HG02840 (cell line): ENCODE measurements at regions not wholly inside any gene's neighbourhood (a gene's known extent, or its start where the extent isn't known, plus 50 kb on each side); places are given as distances from the start of the nearest gene placed in this dataset.
"Not testable (repeated sequence)": the region's sequence is repeated elsewhere in the genome, so short reads cannot be mapped to it uniquely, and the experiment has no call there.

ENCODE experiments used
- ATAC-seq: cut with Tn5 transposase; IDR thresholded peaks from one replicate; pipeline ENCODE4 v1.9.1; 2021; ENCODE audit warnings: mild to moderate bottlenecking, moderate library complexity, moderate number of reproducible peaks; ENCODE audit not compliant: unreplicated experiment, low FRiP score

DNA sequence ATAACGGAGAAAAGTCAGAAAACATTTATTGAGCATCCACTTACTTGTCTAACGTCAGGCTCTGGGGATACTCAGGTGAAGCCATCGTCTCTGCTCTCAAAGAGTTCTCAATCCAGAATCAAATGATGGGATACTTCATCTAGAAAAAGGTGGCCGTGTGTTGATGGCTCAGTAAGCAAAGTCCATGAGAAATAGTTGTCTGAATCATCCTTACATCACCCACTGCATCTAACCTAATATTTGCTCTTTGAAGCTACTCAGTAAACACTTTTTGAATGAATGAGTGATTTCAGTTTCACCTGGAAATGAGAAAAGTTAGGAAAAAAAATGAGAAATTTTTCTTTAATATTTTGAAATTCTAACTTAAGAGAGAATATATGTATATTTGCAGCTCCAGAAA lies 155.3 kb upstream of the PKN2 start:
- ATAC-seq, result no peak

DNA sequence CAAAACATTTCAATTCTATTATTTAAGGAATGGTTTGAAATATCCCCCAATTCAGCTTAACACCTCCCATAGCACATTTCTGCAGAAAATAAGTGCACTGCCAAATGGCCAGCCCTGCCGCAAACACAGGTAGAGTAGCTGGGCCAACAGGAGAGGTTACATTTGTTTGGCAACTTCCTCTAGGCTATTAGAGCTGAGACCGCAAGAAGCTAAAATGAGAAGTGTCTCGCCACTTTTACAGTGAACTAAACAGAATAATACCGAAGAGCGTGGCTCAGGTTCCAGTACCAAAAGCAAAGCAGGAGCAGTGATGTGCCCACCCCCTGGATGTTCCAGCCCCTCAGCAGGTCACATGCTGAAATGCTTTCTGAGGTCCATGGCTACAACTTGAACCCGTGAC lies 154.5 kb upstream of the PKN2 start:
- no peak for ATAC-seq

DNA sequence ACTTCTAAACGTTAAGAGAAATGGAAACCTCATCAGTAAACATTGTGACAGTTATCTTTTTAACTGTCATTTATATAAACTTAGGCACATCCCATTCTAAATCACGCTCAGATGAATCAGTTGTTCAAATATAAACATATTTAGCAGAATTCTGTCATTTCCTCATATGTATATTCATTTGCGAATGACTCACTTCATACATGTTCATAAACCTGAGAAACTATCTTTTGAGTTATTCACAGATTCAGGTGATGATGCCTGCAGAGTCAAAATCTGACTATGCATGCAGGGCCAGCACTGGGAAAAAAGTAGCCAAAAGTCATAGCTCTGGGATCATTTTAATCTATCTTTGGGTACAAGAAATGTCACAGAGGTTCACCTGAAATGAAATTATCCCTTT lies 153.8 kb upstream of the PKN2 start:
- no peak for ATAC-seq

DNA sequence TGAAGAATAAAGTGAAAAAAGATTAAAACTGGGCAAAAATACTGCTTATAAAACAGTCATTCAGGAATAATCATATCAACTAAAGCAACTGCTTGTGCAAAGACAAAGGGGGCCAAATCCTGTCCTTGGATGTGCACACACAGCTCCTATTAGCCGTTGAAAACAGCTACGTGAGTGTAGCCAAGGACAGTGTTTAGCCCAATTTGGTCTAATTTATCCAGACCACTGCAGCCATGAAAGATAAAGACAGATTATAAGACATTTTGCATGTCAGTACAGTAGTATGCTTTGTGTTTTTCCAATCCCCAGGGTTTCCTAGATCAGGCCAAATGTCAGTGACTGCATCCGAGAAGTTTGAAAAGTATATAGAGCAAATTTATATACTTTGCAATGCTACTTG lies 146.3 kb upstream of the PKN2 start:
- ATAC-seq, result no peak

DNA sequence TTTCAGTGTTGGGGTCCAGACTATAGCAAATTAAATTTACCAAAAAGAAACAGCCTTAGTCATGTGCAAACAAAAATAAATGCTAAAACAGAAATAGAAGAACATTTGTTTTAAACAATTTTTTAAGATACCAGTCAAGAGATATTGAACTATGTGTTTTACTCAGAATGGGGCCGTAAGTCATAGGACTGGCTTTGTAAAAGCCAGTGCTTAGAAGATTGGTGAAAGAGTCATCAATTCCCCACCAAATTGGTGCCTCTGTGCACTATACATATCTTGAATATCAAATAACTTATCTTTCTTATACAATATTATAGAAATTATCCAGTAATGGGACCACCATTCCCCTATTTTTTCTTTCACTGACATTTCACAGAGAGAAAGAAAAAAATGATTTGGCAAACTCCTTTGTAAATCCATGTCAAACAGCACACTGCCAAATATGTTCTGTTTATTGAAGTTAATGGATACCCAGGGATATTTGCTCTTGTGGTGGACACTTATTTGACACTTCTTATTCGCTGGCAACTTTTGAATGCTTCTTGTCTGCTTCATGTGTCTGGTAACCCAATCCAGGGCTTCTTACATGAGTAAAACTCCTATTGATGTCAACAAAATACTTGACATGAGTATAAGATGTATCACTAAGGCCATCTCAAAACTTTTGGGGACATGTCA lies 145.7 kb upstream of the PKN2 start:
- ATAC-seq, result no peak

DNA sequence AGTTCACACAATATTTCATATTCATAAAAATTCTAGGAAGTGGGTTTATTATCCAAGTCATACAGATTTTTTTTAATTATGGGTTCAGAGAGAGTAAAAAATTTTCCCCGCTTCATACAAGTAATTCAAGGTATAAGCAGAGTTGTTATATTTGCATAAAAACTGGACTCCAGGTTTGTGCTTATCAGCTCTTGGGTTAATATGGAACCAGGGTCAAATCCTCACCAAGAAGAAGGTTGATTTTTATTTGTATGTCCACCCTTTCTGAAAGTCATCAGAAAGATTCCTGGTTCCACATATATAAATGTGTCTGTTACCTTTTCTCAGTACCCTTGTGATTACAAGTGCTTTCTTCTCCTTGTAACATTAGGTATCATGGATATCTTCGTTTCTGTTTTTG lies 143.8 kb upstream of the PKN2 start:
- no peak for ATAC-seq

DNA sequence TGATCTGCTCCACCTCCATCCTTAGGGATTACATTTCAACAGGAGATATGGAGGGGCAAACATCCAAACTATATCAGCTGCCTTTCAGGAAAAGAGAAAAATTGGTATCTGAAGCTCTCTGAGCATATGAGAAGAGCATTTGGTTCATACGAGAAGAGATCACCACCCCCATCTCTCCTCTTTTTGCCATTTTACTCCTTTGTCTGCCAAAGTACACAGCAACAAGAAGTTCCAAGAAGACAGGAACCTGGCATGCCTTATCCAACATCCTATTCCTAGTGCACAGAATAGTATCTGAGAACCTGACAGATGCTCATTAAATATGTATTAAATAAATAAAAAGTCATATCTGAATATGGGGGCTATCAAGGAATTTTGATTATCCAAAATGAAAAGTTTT lies 142.5 kb upstream of the PKN2 start:
- ATAC-seq, result no peak

DNA sequence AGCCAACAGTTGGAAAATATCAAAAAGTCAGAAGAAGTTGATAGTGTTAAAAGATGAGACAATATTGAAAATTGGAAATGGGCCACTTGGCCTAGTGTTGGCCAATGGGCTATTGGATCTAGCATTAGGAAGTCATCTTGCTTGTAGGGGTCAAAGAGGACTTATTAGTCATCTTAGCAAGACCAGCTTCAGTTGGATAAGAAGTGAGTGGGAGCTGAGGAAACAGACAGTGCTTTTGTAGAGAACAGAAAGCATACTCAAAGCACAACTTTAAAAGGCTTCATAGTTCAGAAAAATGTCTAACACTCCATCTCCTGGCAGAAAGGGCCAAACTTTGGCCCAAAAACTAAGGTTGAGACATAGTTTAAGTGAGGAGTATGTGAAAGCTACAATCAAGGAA lies 139.9 kb upstream of the PKN2 start:
- ATAC-seq, result no peak

DNA sequence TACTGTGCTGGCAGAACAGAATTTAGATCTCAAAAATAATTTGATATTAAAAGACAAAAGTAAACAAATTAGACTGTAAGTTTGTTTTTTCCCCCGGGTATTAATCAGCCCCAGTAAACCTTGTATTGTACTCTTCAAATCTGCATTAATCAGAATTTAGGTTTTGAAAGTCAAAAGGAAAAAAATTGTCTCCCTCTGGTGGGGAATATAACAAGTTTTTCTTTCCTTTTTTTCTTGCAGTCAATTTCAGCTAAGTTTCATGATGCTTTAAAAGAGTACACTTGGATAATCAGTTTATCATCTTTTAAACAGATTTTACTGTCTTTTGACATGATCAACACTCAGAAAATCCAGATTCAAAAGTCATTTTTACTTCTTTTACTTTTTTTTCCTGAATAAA lies 134.5 kb upstream of the PKN2 start:
- no peak for ATAC-seq

DNA sequence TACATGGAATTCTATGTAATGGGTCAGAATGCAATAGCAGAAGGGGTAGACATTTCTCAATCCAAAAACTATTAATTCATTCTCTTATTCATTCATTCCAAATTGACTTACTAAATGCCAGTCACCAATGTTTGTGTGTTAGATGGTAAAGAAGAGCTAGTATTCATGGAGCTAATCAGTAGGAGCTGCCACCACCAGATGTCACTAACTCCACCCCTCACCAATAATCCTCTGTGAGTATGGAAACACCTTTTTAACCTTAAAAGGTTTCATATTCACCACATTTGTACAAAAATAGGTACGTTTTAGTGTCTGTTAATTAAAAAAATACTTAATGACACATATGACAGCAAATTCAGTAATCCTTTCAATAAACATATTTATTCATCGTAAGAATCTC lies 131.8 kb upstream of the PKN2 start:
- no peak for ATAC-seq

DNA sequence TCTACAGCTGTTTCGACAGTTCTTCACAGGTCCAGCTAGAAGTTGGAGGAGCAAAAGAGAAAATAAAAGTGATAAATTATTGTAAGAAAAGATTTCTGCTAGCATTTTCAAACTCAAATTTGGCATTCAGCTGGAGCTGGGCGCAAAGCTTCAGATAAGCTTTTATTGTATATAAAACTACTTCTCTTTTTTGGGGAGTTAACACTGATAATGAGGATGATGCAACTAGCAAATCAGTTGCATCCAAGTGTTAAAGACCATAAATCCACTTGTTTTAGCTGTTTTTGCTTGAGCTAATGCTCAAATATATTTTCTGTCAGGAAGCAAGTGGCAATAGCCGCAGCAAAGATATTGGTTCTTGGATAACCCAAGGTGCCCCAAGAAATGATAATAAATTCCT lies 127.1 kb upstream of the PKN2 start:
- ATAC-seq, result no peak

DNA sequence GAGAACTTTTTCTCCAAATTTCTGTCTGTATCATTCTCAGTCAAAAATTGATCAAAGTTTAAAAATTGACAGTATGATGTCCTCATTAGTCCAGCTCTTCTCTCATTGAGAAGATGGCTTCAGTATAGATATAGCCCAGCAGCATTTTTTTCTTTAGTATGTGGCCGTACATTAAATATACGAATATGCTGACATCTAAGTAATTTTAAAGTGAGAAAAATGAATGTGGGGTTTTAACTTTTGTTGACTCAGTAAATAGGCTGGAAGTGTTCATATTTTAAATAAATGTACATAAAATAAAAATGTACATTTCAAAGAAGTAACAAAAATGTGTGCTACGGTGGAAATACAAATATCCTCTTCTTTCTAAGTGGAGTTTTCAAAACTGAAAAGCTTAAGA lies 123.5 kb upstream of the PKN2 start:
- ATAC-seq, result no peak

DNA sequence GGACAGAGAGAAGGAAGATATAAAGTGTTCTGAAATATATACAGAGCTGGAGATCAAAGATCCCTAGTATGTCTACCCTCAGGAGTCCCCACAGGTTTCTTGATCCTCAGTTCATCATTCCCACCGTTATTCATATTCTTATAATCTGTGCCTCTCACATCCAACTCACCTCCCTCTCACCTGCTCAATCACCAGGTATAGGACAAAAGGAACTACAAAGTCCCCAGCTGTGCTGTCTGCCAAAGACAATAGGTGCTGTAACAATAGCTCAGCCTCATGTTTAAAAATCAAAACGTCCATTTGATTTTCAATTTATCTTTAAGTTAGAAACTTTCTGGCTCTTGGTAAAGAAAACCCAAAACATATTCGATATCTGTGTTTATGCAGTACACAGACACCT lies 121.1 kb upstream of the PKN2 start:
- ATAC-seq, result no peak

DNA sequence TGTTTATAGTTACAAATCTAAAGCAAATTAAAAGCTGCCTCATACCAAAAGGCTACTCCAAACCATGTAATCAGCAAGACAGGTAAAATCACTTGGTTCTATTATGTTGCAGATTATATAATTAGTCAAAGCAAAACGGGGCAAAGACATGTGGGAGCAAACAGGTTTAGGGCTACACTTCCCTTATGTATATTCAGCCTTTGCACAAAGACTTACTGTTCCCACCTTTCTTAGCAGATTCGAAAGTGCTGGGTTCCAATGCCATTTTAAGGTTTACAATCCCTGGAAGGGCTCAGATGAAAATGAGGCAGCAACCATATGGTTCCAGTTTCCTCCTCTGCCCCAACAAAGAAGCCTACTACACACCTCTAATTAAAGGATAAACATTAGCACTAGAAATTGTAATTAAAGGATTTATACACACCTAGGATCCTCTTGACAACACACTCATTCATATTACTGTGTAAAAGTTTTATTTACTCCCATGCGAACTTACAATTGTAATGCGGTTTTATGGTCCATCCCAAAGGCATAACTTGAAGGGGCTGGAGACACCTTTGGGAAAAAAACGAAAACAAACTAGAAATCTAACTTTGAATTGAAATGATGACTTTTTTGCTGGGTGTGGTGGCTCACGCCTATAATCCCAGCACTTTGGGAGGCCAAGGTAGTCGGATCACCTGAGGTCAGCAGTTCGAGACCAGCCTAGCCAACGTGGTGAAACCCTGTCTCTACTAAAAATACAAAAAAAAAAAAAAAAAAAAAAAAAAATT lies 117.3 kb upstream of the PKN2 start:
- no peak for ATAC-seq

DNA sequence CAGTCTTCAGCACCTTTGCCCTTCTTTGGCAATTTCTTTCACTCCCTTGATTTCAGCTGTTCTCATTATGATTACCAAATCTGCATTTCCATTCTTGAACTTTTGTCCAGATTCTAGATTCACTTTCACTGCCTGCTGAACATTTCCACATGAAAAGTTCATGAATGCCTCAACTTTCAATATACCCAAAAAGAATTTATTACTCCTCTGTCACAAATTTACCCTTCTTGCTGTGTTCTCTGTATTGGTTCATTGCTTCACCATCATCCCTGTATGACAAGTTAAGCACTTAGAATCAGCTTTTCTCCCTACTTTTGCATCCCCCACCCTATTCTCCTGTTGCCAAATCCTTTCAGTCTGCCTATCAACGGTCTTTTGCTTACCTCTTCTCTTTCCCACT lies 112.6 kb upstream of the PKN2 start:
- ATAC-seq, result no peak

DNA sequence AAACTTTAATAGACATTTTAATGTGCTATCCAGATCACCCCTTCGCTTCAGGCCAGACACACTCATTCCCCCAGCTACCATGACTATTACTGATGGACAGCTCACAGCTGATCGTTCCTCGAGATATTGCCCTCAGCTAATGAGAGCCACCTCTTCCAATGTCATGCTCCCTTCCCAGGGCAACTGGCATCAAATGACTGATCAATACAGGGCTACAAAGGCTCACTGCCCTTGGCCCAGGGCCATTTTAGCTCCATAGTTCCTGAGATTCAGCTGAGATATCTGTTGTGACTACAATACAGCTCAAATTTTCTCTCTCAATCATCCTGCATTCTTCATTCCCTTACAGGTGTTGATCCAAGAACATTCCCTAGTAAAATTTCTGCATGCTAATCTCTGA lies 104.5 kb upstream of the PKN2 start:
- no peak for ATAC-seq

DNA sequence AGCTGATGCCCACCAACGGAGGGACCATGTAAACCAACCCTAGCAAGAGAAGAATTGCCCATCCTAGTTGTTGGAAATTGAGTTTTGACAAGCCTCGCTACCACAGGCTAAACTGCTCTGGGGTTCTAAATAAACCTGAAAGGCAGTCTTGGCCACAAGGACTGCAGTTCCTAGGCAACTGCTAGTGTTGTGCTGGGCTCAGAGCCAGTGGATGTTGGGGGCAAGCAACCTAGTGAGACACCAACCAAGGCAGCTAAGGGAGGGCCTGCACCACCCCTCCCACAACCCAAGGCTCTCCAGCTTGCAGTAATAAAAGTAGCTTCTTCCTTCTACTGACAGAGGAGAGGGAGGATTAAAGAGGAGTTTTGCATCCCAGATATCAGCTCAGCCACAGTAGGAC lies 102.4 kb upstream of the PKN2 start:
- ATAC-seq, result no peak

DNA sequence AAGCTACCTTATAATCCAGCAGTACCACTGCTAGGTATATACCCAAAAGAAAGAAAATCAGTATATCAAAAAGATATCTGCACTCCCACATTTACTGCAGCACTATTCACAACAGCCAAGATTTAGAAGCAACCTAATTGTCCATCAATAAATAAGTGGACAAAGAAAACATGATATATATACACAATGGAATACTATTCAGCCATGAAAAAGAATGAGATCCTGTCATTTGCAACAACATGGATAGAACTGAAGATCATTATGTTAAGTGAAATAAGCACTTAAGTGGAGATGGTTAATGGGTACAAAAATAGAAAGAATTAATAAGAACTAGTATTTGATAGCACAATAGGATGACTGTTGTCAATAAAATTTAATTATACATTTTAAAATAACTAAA lies 90.7 kb upstream of the PKN2 start:
- no peak for ATAC-seq

DNA sequence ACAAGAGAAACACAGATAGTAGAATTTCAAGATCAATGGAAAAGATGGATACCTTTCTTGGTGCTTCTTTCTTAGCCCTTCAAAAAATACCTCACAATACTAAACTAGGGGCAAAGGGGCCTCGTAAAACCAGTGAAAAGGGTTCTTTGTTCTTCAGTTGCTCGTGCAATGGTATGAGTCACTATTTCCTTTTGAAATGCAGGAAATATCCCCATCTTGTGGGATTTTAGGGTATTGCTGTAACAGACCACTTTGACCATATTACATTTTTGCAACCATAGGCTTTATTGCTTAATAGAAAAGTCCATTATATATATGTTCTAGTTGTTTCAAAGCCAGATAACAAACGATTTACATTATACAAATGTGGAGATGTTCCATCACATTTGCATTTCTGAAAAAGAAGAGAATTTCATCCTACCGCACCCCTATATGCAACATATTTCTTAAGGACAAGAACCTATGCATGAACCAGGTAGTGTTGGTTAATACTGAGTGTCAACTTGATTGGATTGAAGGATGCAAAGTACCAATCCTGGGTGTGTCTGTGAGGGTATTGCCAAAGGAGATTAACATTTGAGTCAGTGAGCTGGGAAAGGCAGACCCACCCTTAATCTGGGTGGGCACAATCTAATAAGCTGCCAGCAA lies 88.6 kb upstream of the PKN2 start:
- no peak for ATAC-seq

DNA sequence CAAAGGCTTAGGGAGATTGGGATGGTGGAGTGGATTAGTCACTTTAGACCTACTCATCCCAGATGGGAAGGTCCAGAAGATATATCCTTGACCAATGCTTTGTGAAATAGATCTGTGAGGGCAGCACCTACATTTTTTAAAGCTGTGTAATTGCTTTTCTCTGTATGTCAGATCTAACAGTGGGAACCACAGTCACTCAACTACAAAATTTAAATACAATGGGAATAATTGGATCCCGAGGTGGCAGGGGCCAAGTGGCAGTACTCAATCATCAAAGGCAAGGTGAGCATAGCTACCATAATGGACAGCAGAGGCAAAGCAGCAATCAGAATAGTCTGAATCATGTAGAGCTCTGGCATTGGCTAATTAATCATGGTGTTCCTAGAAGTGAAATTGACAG lies 86.1 kb upstream of the PKN2 start:
- ATAC-seq, result not testable (repeated sequence)

DNA sequence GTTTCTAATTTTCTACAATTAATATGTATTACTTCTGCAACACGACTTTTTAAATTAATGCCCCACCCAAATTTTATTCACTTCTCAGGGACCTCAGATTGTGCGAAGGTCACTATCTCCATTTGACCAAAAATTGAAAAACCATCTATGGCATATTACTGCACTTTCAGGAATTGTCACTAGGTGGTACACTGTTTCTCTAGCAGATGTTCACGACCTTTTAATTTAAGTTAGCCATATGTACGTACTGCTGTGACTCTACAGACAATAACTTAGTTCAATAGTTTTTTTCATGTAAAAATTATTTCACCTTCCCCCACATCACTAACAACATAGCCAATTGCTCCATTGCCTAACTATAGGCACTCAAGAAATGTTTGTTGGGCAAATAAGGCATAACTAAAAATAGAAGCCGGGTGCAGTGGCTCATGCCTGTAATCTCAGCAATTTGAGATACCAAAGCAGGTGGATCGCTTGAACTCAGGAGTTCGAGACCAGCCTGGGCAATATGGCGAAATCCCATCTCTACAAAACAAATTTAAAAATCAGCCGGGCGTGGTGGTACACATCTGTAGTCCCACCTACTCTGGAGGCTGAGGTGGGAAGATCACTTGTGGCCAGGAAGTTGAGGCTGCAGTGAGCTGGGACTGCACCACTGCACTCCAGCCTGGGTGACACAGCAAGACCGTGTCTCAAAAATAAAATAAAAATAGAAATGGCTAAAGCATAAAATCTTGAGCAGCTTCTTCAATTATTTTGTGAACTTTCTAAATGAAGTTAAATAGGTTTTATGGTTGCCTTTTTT lies 75.7 kb upstream of the PKN2 start:
- no peak for ATAC-seq
